ENCODE measurements at regions not wholly inside any gene's neighbourhood (a gene's known extent, or its start where the extent isn't known, plus 50 kb on each side); places are given as distances from the start of the nearest gene placed in this dataset.
"Not testable (repeated sequence)": the region's sequence is repeated elsewhere in the genome, so short reads cannot be mapped to it uniquely, and the experiment has no call there.

DNA sequence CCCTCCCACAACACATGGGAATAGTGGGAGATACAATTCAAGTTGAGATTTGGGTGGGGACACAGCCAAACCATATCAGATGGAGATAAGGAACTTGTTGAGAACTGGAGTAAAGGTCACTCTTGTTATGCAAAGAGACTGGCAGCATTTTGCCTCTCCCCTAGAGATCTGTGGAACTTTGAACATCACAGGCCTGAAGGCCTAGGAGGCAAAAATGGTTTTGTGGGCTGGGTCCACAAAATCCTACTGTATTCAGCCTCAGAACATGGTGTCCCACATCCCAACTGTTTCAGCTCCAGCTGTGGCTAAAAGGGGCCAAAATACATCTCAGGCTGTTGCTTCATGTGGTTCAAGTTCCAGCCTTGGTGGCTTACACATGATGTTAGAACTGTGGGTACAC, 1247.8 kb upstream of the IGFBP7 start:
- no peak for DNase-seq

DNA sequence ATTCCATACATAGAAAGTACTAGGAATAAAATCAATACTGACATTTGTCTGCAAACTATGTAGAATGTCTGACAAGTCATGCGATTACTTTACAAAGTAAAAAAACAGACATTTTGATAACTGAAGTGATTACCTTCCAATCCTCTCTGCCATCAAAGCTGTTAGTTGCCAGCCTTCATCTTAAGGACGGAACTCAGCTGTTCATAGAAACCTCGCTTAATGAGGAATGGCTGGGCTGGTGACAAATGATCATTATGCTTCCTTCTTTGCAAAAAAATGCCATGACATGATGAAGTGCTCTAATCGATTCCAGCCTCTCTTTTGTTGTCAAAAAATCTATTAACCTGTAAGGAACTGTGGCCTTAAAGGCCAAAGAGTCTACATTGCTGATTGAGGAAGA, 1214.9 kb upstream of the IGFBP7 start:
- DNase-seq = no peak

DNA sequence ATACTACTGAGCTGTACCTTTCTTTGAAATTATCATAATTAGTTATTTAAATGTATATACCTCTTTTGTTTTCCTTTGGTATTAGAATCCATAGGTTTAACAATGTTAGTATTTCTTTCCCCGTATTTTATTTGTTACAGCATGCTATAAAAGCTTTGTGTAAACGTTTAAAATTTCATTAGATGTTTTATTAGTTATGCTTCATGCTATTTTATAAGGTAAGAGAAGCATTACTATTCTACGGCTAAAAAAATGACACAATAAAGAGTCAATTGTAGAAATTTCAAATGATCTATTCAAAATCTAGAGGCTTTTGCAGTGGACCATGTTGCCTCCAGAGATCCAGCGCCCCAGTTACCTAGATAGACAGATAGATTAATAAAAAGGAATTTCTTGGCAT, 1203.3 kb upstream of the IGFBP7 start:
- no peak for DNase-seq

DNA sequence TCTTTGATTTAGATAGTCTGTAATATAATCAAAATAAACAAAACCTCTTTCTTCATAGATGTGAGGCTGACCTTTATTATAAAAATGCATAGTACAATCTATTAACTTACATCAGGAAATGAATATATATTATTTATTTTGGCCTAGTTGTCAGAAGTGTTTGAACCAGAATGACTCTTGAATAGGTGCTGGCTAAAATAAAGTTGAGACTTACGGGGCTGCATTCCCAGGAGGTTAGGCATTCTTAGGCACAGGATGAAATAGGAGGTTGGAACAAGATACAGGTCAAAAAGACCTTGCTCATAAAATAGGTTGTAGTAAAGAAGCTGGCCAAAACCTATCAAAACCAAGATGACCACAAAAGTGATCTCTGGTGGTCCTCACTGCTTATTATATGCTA, 1193.3 kb upstream of the IGFBP7 start:
- DNase-seq = no peak

DNA sequence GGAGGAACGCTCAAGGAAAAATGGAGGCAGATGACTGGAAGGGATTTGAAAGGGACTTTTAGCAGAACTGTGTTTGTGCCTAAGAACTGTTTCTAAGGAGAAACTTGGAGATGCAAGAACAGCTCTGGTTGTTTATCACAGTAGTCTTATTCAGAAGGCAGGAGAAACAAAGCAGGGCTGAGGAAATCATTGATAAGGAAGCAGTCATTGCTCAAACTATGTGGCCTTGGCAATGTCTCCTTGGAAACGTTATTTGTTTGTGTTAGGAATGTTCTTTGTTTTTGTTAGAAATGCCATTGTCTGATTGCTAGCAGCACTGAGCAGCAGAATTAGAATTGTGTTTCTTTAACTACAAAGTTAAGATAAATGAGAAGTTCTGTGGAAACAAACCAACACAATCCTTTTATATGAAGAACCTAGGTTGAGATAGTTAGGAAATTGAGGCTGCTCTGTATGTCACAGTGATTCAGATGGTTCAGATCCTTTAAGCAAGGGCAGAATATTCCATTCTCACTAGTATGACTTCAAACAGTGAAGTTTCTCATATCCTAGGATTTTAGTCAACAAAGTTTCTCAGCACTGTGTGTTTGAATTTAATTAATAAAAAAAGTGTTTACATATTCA, 1191.3 kb upstream of the IGFBP7 start:
- no peak for DNase-seq

DNA sequence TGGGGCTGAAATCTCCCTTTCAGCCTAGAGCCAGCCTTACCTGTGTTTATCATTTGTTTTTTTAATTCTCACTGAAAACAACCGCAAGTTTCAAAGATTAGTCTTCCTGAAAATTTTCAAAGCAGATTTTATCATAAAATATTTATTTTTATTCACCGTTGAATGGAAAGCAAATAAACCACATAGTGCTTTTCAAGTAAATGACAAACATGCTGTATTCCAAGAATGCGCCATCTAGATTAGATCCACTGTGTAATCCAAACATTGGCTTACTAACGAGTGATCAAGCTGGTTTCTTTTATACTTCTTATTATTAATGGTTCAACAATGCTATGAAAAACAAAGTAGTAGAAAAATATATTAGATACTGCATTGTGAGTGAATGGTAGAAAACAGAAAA, 1176.2 kb upstream of the IGFBP7 start:
- no peak for DNase-seq

DNA sequence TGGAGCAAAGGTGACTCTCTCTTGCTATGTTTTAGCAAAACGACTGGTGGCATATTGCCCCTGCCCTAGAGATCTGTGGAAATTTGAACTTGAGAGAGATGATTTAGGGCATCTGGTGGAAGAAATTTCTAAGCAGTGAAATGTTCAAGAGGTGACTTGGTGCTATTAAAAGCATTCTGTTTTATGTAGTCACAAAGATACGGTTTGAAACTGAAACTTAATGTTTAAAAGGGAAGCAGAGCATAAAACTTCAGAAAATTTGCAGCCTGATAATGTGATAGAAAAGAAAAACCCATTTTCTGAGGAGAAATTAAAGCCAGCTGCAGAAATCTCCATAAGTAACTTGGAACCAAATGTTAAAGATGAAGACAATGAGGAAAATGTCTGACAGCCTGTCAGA, 1170.7 kb upstream of the IGFBP7 start:
- not testable (repeated sequence) for DNase-seq

DNA sequence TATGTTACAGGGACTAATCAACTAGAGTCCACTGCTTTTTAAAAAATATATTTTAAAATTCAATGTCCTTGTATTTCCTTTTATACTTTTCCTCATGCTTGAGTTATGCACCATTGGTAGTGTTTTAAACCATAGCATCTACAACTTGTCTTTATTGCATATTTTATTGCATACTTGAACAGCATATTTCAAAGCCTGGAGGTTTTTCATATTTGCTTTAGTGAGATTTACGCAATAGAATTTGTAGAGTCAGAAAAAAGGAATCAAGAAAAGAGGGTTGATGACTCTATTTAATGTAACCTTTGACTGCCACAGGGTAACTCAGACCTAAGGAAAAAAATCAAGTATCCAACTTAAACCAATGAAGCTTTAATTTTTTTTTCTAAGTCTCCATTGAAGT, 1165.7 kb upstream of the IGFBP7 start:
- no peak for DNase-seq

DNA sequence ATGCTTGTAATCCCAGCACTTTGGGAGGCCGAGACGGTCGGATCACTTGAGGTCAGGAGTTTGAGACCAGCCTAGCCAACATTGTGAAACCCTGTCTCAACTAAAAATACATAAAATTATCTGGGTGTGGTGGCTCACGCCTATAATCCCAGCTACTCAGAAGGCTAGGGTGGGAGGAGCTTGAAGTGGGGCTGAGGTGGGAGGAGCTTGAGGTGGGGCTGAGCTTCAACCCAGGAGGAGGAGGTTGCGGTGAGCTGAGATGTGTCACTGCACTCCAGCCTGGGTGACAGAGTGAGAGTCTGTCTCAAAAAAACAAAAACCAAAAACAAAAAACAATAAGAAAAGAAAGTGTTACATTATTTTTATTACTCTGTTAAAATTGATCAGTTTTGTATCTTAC, 1164.4 kb upstream of the IGFBP7 start:
- DNase-seq = no peak

DNA sequence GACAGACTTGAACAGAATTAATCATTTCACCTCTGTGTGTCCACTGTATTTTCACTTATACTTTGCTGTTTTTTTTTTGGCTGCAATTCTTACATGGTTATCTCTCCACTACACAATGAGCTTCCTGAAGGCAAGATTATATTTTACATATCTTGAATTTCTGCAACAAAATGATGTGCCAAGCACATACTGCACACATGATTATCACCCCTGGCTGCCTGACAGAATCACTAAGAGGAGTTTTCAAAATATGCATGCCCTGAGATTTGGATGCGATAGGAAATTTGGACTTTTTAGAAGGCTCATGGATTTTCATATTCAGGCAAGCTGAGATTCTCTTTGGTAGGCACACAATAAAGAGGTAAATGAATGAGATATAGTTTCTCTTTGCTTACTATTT, 1162.1 kb upstream of the IGFBP7 start:
- DNase-seq = no peak

DNA sequence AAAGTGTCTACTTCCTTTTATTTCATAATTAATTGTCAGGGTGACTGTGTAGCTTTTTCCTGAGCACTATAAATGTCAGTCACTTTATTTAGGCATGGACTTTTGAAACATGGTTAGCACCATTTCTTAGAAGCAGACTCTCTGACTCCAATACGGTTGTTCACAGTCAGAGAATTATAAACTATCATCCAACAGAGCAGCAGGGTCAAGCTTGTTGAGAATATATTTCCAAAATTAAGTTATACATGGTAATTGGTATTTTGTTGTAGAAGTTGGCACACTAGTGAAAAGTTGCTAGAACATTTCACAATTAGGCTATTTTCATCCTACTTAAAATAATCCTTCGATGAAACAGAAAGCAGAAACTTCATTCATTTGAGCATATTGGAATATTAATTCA, 1155.5 kb upstream of the IGFBP7 start:
- DNase-seq = no peak

DNA sequence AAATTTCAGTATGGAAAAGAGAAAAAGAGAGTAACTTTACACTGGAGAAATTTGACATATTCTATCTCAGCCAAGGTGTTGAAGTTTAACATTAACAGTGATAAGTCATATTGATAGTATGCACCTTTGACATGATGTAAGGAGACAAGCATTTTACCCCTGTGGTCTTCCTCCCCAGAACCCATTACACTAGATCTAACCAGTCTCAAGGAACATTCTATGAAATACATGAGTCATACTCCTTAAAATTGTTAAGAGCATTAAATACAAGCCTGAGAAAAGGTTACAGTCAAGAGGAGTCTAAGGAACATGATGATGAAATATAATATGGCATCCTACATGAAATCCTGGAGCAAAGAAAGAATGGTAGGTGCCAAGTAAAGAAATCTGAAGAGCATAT, 1151.3 kb upstream of the IGFBP7 start:
- DNase-seq = no peak

DNA sequence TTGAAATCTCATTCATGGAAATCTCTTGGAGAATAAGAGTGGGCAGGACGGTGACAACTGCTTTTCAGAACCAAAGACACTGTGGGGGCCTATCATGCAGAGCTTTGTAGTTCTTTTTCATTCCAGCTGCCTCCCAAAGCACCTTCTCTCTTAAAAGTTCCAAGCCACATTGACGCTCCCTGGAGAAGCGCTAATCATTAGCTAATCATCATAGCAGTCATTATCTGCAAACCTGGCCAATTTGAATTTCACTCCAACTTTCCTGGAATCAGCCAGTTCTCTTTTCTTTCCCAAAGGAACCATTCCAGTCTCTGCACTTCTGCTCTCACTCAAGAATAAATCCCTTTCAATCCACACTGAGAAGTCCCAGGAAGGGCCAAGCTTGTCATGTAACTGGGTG, 1144.1 kb upstream of the IGFBP7 start:
- no peak for DNase-seq

DNA sequence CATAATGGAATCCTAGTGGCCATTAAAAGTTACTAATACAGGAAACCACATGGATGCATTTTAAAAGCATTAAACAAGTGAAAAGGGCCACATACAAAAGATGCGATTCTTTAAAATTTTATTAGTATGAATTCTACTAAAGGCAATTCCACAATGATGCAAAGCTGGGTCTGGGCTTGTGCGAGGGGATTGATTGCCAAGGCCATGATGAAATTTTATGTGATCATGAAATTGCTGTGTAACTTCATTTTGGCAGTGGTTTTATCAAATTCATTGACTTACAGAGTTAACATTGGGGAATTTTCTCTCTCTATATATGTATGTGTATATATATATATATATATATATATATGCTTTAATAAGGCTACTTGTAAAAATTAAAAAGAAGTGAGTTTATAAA, 1142.5 kb upstream of the IGFBP7 start:
- DNase-seq = no peak

DNA sequence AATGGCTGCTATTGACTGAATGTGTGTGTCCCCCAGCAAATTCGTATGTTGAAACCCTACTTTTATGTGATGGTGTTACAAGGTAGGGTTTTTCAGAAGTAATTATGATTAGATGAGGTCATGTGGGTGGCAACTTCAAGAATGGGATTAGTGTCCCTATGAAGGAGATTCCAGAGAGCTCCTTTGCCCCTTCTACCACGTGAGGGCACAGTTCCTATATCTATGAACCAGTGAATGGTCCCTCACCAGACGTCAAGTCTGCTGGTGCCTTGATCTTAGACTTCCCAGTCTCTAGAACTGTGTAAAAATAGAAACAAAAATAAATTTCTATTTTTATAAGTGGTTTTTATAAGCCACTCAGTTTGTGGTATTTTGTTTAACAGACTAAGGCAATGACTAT, 1137.6 kb upstream of the IGFBP7 start:
- no peak for DNase-seq

DNA sequence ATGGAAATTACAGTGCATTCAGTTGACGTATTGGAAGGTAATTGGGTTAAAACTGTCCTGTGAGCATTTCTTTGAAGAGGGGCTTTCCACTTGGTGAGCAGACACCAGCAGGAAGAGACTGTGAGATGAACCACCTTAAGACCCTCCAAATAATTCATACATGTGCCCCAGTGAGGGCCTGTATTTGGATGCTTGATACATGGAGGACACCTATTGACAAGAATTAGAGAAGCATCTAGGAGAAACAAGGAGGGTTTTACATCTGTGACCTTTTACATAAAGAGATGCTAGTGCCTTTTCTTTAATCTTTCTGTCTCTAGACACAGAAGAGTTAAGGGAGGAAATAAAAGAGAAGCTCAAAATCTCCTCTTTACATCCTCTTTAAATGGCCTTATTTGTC, 1115.3 kb upstream of the IGFBP7 start:
- DNase-seq = no peak

DNA sequence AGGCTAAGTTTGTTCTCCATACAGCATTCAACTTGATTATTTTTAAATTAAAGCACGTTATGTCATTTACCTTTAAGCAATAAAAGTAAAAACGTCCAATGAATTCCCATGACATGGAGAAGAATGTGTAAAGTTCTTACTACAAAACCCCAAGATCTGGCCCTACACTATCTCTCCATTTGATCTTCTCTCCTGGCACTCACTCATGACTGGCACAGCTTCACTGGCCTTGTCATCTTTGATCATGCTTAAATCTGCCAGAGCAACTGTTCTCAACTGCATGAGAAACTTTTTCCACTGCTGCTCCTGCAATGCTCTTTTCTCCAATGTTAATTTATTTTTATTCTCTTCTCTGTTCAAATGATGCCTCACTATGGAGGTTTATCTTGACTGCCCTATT, 1109.0 kb upstream of the IGFBP7 start:
- DNase-seq = no peak

DNA sequence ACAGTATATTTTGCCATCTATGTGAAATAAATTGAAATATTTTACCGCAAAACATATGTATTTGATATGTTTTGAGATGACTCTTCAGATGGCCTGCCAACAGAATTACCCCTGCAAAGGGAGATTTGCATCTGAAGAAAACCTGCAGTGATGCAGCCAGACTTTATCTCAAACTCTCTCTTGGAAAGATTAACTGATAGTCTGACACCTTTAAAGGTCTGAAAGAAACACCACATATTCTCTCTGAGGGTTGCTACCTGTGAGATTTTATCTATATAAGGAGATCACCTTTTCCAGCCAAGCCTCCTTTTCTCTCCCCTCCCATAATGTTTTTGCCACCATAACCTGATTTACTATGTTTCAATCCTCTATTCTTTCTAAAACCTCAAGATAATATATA, 1106.3 kb upstream of the IGFBP7 start:
- DNase-seq = no peak

DNA sequence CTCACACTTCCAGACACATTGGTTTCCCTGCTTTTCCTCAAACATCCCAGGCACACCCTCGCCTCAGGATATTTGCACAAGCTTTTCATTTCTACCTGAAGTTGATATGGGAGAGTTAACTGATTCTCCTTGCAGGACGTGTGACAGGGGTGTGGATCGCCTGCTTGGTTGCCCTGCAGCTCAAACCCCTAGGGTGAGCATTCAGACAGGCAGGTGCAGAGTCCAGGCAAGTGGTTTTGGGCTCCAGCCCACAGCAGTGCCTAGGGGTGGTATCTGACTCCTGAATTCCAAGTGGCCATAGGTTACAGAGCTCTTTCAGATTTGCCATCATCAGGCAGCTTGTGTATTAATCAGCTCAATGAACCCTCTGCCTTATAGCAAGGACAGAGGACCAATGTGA, 1104.2 kb upstream of the IGFBP7 start:
- DNase-seq = no peak

DNA sequence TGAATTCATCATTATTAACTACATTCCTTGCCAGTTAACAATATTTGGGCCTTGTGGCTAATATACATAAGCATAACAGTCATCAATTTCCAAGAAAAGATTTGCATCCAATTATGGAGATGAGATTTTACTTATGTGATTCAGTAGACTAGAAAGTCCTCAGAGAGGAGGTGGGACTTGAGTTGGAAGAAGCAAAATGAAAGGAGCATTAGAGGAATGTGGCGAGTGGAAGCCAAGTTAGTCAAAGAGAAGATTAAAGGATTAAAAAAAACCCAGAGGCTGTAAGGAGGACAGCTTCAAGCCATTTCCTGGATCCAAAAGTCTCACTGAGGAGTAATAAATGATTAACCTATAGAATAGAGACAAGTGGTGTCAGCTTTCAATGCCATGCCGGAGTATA, 1099.4 kb upstream of the IGFBP7 start:
- no peak for DNase-seq

DNA sequence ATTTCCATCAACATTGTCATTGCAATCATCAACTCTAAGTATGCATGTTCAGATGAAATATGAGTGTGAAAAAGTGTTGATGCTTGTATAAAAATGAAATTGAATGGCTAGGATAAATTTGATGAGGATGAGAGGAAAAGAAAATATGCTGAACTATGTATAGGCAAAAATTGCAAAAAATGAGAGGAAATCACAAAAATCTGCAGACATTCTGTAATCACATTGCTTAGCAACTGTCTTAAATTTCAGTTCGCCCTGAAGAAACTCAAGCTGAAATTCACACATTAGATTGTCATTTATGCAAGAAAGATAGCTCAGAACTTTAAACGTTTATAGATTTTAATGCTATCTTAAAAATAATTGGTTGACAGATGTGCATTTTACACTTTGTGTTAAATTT, 1098.8 kb upstream of the IGFBP7 start:
- no peak for DNase-seq

DNA sequence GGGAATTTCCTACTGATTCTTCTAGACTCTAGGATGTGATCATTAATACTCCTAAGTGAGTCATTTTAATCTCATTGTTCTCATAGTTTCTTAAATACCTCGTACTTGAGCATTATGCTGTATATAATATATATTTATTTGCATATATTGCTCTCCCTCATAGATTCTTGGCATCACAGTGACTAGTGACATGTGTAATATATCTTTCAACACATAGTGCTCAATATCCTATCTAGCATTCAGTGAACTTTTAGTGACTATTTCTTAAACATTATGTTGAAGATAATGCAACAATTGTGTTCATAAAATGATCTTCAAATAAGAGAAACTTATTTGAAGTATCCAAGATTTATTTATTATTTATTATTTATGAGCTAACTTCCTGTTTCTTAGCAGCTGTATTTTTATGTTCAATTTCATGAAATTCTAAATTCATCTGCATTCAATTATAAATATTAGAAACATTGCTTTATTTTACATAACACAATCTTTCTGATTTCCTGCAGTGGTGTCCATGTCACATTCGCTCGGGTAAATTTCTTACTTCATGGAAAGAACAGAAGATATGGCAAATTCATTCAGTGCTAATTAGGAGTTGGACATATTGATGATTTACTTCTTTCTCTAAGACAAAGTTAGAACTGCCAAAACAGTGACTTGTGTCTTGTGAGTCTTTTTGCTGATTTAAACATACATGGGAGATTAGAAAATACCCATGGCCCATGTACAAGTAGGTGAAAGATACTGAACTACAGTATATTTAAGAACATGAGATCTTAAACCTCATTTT, 1095.5 kb upstream of the IGFBP7 start:
- DNase-seq = no peak

DNA sequence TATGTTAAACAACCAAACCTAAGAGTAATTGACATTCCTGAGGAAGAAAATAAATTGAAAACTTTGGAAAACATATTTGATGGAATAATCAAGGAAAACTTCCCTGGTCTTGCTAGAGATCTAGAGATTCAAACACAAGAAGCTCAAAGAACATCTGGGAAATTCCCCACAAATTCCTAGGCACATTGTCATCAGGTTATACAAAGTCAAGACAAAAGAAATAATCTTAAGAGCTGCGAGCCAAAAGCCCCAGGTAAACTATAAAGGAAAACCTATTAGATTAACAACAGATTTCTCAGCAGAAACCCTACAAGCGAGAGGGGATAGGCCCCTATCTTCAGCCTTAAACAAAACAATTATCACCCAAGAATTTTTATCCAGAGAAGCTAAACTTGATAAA, 1082.0 kb upstream of the IGFBP7 start:
- DNase-seq = no peak

DNA sequence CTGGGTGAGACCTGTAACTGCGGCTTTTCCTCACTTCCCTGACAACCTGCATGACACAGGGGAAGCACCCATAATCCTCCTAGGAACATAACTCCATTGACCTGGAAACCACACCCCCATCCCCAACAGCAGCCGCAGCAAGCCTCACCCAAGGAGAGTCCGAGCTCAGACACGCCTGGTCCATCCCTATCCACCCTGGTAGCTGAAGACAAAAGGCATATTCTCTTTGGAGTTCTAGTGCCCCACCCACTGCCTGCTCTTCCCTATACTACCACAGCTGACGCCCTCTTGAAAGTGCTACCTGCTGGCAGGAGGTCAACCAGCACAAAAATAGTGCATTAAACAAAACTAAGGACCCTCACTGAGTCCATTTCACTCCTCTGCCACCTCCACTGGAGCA, 1080.9 kb upstream of the IGFBP7 start:
- DNase-seq = no peak

DNA sequence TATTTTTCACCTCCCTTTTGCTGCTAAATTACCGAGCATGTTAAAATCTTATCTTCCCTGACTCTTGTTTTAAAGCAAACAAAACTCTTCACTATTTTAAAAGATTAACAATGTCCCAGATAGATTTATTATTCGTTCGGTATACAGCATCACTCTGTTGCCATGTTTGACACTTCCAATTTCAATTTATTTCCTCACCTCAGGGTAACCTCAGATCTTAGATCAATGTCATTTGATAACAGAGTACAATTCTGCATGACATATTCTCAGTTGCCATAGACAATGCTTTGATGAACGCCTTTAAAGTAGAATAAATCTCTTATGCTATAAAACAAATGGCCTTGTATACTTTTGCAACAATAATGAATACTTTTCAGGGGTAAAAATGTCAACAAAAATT, 1078.1 kb upstream of the IGFBP7 start:
- no peak for DNase-seq
